Stomach (tissue), 4 donors: ENCODE measurements at regions not wholly inside any gene's neighbourhood (a gene's known extent, or its start where the extent isn't known, plus 50 kb on each side); places are given as distances from the start of the nearest gene placed in this dataset.

ENCODE experiments used
- CTCF ChIP-seq, 7 experiments: fragments of 450-650 bp in 4 of 7; fragments of 200-600 bp in 3 of 7; sonication (generic) in 3 of 7; IDR thresholded peaks; one replicate each; pipeline ENCODE4 v1.5.1; 2016 to 2019; ENCODE audit warnings: antibody characterized with exemption in 7 of 7, control low read depth in 2 of 7, mild to moderate bottlenecking in 1 of 7
- POLR2AphosphoS5 ChIP-seq, 3 donors: sonication (generic); formaldehyde crosslinking; IDR thresholded peaks; one replicate each; pipeline ENCODE4 v1.6.1; 2016; ENCODE audit warnings: antibody characterized with exemption in 3 of 3

GRCh38 chr18:55101458-55101824, 142.2 kb upstream of the CCDC68 start:
- TF ChIP-seq CTCF (IDR thresholded peaks at IDR 0.05) (no peak), POLR2AphosphoS5 (IDR thresholded peaks at IDR 0.05) (no peak)
